Stomach (tissue), 8 donors: ENCODE measurements at regions not wholly inside any gene's neighbourhood (a gene's known extent, or its start where the extent isn't known, plus 50 kb on each side); places are given as distances from the start of the nearest gene placed in this dataset.

Experiments used
- DNase-seq, 2 donors: peaks; one replicate each; pipeline versions ENCODE4 v3.0.0 to v3.0.0-alpha.2; 2013 to 2019
- H3K27ac ChIP-seq, 5 donors: fragments of 200-600 bp in 4 of 5; sonication (generic) in 4 of 5; one replicate each; pipeline ENCODE4 v1.5.1; 2013 to 2019; ENCODE audit warnings: mild to moderate bottlenecking in 1 of 5, moderate library complexity in 1 of 5
- H3K27me3 ChIP-seq, 3 donors: fragments of 200-600 bp; sonication (generic); one replicate each; pipeline ENCODE4 v1.5.1; 2017 to 2019; ENCODE audit warnings: mixed run types in 1 of 3
- H3K36me3 ChIP-seq, 4 donors: fragments of 200-600 bp; sonication (generic); 1 replicate in 3 of 4; 2 replicates in 1 of 4; pipeline ENCODE4 v1.5.1; 2016 to 2019
- H3K4me1 ChIP-seq, 4 donors: fragments of 200-600 bp; sonication (generic); one replicate each; pipeline ENCODE4 v1.5.1; 2016 to 2019
- H3K4me3 ChIP-seq, 4 donors: fragments of 200-600 bp; sonication (generic) in 3 of 4; one replicate each; pipeline ENCODE4 v1.5.1; 2016 to 2019; ENCODE audit warnings: mild to moderate bottlenecking in 1 of 4
- H3K9me3 ChIP-seq, 4 donors: fragments of 200-600 bp; sonication (generic); one replicate each; pipeline ENCODE4 v1.5.1; 2016 to 2019
- EP300 ChIP-seq: sonication (generic); formaldehyde crosslinking; IDR thresholded peaks from one replicate; pipeline ENCODE4 v1.6.1; 2017; ENCODE audit warnings: antibody characterized with exemption
- POLR2A ChIP-seq, 4 donors: fragments of 450-650 bp; IDR thresholded peaks; one replicate each; pipeline ENCODE4 v1.6.1; 2016; ENCODE audit warnings: antibody characterized with exemption in 4 of 4, control low read depth in 2 of 4, mild to moderate bottlenecking in 1 of 4, moderate library complexity in 1 of 4
- POLR2AphosphoS5 ChIP-seq, 3 donors: sonication (generic); formaldehyde crosslinking; IDR thresholded peaks; one replicate each; pipeline ENCODE4 v1.6.1; 2016; ENCODE audit warnings: antibody characterized with exemption in 3 of 3
- WGBS, 5 donors: extraction: QIAGEN DNeasy Blood & Tissue Kit in 3 of 5; methylation state at CpG; one replicate each; pipeline versions ENCODE4 v1.1.5 to v1.1.7; 2013 to 2018; 5-methylcytosine and 5-hydroxymethylcytosine counted together
- intact Hi-C: fragments of 100-400 bp; cut with DNase I; formaldehyde crosslinking; loops from one replicate; pipeline ENCODE4 v1.15.1; 2023; ENCODE audit warnings: low total_unique reads
- TF ChIP-seq, protein P1 (sequence below), 7 experiments: fragments of 450-650 bp in 4 of 7; fragments of 200-600 bp in 3 of 7; sonication (generic) in 3 of 7; IDR thresholded peaks; one replicate each; pipeline ENCODE4 v1.5.1; 2016 to 2019; ENCODE audit warnings: antibody characterized with exemption in 7 of 7, control low read depth in 2 of 7, mild to moderate bottlenecking in 1 of 7
- donor health status: healthy with polysubstance abuse.
- donor health status: Bipolar disorder and iron deficiency.
- donor health status: healthy.

DNA sequence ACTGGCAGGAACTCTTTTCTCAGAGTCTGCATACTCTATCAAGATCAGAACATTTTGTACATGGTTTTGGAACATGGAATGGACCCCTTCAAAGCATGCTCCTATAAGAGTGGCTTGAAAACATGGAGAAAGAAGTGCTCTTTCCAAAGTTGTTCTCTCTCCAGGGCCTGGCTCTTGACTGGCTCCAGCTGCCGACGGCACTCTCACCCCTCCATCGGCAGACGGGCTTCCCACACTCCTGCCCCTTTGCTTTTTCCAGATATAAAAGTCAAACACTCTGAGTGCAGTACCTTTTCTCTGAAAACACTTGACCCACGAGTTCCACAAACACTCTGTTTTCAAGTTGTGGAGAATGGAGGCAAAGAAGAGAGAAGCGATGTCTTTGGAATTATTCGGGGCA, 72.5 kb upstream of the ONECUT1 start:
- Histone ChIP-seq H3K36me3 (no peaks in the 10 kb centered on the region), H3K27me3 (peaks cover 0 to 37% (median 0%) of the 10 kb centered on the region in 3 donors), H3K9me3 (peaks cover 0 to 18% (median 7%) of the 10 kb centered on the region in 4 donors), H3K4me3 (no peak overlapping the region), H3K27ac (no peak overlapping the region), H3K4me1 (no peaks in the 10 kb centered on the region)
- 55 to 70% (median 61%) methylated on average over 7 of the region's 7 CpGs for WGBS, 5 donors
- TF ChIP-seq POLR2A (IDR thresholded peaks at IDR 0.05) (no peak), EP300 (no peak), POLR2AphosphoS5 (IDR thresholded peaks at IDR 0.05) (no peak)
- TF ChIP-seq, protein P1, sequence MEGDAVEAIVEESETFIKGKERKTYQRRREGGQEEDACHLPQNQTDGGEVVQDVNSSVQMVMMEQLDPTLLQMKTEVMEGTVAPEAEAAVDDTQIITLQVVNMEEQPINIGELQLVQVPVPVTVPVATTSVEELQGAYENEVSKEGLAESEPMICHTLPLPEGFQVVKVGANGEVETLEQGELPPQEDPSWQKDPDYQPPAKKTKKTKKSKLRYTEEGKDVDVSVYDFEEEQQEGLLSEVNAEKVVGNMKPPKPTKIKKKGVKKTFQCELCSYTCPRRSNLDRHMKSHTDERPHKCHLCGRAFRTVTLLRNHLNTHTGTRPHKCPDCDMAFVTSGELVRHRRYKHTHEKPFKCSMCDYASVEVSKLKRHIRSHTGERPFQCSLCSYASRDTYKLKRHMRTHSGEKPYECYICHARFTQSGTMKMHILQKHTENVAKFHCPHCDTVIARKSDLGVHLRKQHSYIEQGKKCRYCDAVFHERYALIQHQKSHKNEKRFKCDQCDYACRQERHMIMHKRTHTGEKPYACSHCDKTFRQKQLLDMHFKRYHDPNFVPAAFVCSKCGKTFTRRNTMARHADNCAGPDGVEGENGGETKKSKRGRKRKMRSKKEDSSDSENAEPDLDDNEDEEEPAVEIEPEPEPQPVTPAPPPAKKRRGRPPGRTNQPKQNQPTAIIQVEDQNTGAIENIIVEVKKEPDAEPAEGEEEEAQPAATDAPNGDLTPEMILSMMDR (IDR thresholded peaks at IDR 0.05) = no peak
- intact Hi-C loops = no loop called here
- no peak for DNase-seq

DNA sequence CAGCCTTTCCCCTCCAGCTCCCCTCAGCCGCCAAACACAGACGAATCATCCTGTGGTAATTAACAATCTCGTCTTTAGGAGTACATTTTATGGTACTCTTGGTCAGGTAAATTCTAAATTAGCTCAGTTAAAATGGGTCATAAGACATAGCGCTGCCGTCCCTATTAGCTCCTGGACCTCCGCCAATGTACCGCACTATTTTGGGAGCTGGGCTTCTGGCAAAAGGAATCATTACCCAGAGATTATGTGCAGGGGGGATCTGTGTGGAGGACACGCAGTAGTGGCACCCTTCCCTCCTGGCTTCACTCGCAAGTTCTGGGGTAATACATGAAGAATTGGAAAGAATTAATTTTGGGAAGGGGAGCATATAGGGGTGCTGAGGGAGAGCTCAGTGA, 68.6 kb upstream of the ONECUT1 start:
- Histone ChIP-seq H3K36me3 (no peaks in the 10 kb centered on the region), H3K27me3 (peaks cover 0 to 67% (median 0%) of the 10 kb centered on the region in 3 donors), H3K4me1 (no peaks in the 10 kb centered on the region), H3K27ac (no peak overlapping the region), H3K4me3 (no peak overlapping the region), H3K9me3 (no peaks in the 10 kb centered on the region)
- intact Hi-C loops = no loop called here
- 67 to 86% (median 76%) methylated on average over 9 of the region's 9 CpGs for WGBS, 5 donors
- DNase-seq = no peak
- no peak for TF ChIP-seq POLR2AphosphoS5 (IDR thresholded peaks at IDR 0.05)
- TF ChIP-seq POLR2A (IDR thresholded peaks at IDR 0.05) = no peak
- TF ChIP-seq, protein P1 (IDR thresholded peaks at IDR 0.05) = no peak
- TF ChIP-seq EP300 = no peak

DNA sequence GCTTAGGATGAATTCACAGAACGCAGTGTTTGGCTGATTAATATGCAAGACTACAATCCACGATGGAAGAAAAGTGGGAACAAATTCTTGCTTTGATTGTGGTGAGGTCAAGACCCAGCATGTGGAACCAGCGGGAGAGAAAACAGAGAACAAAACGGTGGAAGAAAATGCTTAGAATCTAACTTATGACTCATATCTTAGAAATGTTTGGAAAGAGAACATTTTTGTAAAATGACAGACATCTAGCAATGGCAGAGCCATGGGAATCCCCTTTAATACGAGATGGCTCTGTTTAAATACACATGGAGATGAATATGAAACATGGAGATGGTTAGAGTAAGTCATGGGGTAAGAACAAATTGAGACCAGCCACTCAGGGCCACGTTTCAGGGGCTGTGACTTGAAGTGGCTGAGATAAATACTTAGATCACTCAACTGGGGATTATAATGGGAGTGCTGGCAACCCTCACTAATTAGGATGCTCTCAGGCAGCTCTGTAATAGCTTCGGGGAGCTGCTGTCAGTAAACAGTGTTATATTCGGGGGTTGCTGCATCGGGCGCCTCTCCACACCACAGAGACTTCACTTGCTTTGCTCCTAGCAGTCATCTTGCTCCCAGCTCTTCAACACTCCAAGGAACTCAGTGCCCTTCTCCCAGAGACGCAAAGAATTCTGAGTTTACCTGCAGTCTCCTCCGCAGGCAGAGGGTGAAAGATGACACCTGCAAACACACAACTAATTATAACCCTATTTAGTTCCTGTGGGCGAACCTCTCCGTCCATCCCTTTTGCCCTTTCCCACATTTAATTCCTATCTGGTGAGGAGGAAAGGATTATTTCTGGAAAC, 68.0 kb upstream of the ONECUT1 start:
- no peaks in the 10 kb centered on the region for H3K9me3 ChIP-seq
- 40 to 55% (median 45%) methylated on average over 14 of the region's 14 CpGs for WGBS, 5 donors
- no peak overlapping the region for H3K4me3 ChIP-seq
- H3K36me3 ChIP-seq = no peaks in the 10 kb centered on the region
- no peak overlapping the region for H3K27ac ChIP-seq
- peaks cover 0 to 67% (median 0%) of the 10 kb centered on the region in 3 donors for H3K27me3 ChIP-seq
- intact Hi-C loops = no loop called here
- TF ChIP-seq, protein P1 (IDR thresholded peaks at IDR 0.05) = no peak
- TF ChIP-seq POLR2A (IDR thresholded peaks at IDR 0.05) (no peak), POLR2AphosphoS5 (IDR thresholded peaks at IDR 0.05) (no peak), EP300 (no peak)
- H3K4me1 ChIP-seq = no peaks in the 10 kb centered on the region
- DNase-seq = no peak

DNA sequence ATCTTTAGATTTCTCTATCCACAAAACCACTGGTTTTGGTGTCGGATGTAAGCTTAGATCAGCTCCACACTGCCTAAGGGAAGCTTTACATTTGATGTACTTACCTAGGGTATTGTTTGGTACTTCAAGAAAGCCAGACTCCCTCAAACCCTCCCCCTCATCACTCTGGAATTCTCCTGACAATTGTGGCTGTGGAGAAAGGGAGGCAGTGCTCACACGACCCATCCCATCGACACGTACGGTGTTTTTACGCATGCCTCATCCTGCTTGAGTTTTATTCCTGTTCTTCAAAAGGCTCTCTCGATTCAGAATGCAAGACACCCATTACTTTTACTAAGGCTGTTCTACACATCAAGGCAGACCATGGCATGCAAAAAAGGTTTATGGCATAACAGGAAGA, 67.3 kb upstream of the ONECUT1 start:
- 66 to 90% (median 74%) methylated on average over 7 of the region's 7 CpGs for WGBS, 5 donors
- Histone ChIP-seq H3K27me3 (peaks cover 0 to 67% (median 0%) of the 10 kb centered on the region in 3 donors), H3K36me3 (no peaks in the 10 kb centered on the region), H3K4me3 (no peak overlapping the region), H3K4me1 (no peaks in the 10 kb centered on the region), H3K9me3 (no peaks in the 10 kb centered on the region), H3K27ac (no peak overlapping the region)
- TF ChIP-seq, protein P1 (IDR thresholded peaks at IDR 0.05) = no peak
- TF ChIP-seq POLR2AphosphoS5 (IDR thresholded peaks at IDR 0.05) (no peak), POLR2A (IDR thresholded peaks at IDR 0.05) (no peak), EP300 (no peak)
- intact Hi-C loops = no loop called here
- no peak for DNase-seq
